CD4-positive, alpha-beta T cell treated with Interferon gamma for 1 hour (primary cell): ENCODE measurements at regions not wholly inside any gene's neighbourhood (a gene's known extent, or its start where the extent isn't known, plus 50 kb on each side); places are given as distances from the start of the nearest gene placed in this dataset.
"Not testable (repeated sequence)": the region's sequence is repeated elsewhere in the genome, so short reads cannot be mapped to it uniquely, and the experiment has no call there.

Experiments used
- DNase-seq: peaks from one replicate; pipeline ENCODE4 v3.0.0-alpha.2; 2020

DNA sequence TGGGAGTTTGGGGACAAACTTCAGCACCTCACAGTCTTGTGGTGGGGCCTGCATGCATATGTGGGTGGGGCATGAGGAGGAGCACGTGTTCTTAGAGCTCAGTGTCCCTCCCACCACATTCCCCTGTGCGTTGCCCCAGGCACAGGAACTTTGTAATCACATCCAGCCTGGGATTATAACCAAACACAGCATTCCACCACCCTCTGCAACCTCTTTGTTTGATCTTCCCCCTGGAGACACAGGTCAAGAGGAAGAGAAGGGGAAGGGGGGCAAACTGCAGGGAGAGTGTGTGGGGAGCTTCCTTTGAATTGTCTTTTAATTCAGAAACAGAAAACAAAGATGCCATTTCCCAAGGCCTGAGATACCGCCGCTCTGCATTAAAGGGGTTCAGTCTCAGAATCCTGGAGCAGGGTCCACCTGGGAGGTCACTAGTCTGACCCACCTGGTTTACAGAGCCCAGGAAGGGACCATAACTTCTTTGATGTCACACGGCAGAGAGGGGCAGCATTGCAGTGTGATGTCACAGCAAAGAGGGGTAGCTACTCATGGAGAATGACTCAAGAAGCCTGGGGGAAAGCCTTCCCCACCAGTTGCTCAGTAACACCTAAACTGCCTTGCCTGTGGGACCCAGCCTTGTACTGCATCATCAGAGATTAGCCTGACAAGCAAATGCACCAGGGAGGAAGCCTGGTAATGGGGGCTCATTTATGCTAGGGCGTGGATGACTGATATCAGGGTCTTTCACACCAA, 106.3 kb upstream of the RNU6-1 start:
- no peak for DNase-seq

DNA sequence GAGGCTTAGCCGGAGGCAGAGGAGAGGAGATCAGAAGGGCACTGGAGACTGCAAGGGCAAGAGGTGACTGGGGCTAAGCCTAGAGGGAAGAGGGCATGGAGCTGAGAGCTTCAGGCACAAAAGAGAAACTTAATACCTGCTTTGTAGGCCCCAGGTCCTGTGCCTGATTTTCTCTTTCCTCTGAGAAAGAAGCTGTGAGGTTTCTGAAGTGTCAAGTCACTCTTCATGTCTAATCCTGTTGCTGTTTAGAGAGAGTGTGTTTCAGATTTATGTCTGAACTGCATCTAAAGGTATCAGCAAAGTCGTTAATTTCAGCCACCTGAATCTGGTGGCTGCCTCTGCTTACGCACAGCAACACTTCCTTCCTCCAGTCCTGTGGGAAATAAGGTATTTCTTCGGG, 106.9 kb upstream of the RNU6-1 start:
- no peak for DNase-seq

GRCh38 chr15:67947254-67948039, 106.7 kb upstream of the PIAS1 start:
- no peak for DNase-seq

DNA sequence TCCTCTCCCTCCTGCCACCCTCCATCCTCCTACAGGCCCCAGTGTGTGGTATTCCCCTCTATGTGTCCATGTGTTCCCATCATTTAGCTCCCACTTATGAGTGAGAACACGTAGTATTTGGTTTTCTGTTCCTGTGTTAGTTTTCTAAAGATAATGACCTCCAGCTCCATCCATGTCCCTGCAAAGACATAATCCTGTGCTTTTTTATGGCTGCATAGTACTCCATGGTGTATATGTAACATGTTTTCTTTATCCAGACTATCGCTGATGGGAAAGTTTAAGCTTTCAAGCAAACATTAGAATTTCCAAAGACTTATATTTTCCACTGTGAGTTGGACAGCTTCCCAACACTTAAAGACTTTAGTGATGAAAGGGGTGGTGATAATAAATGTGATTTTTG, 105.9 kb upstream of the PIAS1 start:
- DNase-seq = no peak

DNA sequence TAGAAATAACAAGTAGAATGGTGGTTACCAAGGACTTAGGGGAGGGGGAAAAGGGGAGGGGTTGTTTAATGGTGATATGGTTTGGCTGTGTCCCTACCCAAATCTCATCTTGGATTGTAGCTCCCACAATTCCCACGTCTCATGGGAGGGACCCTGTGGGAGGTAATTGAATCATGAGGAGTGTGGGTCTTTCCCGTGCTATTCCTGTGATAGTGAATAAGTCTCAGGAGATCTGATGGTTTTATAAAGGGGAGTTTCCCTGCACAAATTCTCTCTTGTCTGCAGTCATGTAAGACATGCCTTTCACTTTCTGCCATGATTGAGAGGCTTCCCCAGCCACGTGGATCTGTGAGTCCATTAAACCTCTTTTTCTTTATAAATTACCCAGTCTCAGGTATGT, 102.9 kb upstream of the PIAS1 start:
- DNase-seq = not testable (repeated sequence)

GRCh38 chr15:67953299-67953698, 100.8 kb upstream of the PIAS1 start:
- no peak for DNase-seq

DNA sequence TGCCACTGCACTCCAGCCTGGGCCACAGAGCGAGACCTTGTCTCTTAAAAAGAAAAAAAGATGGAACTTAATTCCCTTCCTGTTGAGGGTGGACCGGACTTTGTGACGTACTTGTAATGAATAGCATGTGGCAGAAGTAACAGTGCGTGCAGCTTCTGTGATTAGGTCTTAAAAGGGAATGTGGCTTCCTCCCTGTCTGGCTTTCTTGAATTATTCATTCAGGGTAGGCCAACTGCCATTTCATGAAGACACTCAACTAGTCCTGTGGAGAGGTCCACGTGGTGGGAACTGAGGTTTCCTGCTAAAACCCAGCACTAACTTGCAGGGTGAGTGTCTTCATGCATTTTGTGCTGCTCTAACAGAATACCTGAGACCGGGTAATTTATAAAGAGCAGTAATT, 98.9 kb upstream of the PIAS1 start:
- DNase-seq = no peak

DNA sequence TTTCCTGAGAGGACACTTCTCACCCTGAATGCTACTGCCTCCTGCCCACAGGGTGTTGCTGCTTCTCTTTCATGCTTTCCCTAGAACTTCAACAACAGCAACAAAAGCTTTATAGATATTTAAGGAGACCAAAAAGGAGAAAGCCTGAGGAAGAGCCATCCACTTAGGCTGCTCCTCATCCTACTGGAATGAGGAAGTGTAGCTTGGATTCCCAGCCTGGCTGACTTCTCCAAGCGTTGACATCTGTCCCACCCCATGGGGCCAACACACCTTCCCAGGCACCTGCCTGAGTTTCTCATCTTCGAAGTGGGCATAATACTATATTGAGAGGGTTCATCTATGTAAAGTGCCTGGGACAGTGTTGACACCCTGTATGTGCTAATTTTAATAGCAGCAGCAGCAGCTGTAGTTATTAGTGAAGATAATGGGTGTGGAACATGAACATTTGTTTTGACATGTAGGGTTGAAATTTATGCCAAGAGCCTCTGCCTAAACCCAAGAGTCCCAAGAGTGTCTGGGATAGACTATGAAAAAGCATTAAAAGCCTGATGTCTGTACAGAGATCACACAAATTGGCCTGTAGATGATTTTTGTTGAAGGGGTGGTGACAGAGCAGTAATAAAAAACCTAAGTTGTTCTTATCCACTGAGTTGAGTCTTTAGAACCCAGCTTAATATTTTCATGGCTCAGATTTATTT, 96.5 kb upstream of the PIAS1 start:
- no peak for DNase-seq

DNA sequence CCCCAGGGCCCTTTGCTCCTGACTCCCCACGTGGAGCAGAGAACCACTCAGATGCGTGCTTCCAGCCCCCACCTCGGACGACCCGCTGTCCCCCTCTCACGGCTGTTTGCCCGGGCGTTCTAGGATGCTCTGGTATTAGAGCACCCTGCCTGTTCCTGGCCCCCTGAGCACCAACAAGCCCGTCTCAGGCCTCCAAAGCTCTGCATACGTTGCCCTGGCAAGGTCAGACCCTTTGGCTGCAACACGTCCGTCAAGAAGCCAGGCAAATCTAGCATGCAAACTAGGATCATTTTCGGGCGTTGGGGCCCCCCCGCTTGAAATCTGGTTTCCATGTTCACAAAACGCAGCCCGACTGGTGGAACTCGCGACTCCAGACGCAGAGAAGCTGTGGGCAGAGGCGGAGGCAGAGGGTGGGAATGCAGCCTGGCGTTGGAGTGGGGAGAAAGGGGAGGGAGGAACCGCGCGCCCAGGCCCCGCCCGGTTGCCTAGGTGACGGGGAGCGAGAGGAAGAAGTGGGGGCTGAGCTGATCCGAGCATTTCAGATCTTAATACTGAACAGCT, 86.2 kb upstream of the PIAS1 start:
- DNase-seq = peak; percentile 13

- no peak for DNase-seq
Measured at GRCh38 chr15:67968564-67968963, 85.6 kb upstream of the PIAS1 start.

GRCh38 chr15:67968966-67969365, 85.1 kb upstream of the PIAS1 start:
- no peak for DNase-seq

- no peak for DNase-seq
Measured at GRCh38 chr15:67969892-67970291, 84.2 kb upstream of the PIAS1 start.

- no peak for DNase-seq
Measured at GRCh38 chr15:67972377-67972776, 81.7 kb upstream of the PIAS1 start.

DNA sequence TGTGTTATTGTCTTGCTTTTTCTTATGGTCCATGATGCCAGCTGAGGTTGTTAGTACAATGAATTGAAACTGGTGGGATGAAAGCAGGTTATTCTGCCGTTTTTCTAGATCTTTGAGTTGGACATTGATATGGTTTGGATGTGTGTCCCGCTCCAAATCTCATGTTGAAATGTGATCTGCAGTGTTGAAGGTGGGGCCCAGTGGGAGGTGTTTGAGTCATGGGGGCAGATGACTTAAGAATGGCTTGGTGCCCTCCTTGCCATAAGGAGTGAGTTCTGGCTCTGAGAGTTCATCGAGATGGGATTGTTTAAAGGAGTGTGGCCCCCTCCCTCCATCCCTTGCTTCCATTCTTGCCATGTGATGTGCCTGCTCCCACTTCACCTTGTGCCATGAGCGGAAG, 80.3 kb upstream of the PIAS1 start:
- no peak for DNase-seq

DNA sequence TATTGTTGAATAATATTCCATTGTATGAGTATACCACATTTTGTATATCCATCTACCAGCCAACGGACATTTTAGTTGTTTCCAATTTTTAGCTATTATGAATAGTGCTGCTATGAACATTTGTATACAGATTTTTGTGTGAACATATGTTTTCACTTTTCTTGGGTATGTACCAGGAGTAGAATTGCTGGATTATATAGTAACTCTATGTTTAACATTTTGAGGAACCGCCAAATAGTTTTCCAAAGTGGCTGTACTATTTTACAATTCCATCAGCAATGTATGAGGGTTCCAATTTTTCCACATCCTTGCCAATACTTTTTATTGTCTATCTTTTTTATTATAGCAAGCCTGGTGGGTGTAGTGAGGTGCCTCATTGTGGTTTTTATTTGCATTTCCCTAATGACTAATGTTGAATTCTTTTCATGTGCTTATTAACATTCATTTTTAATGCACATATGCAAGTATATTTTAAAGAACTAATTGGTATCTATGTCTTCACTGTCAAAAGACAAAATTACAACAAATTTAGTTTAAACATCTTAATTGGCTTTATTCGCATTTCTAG, 77.5 kb upstream of the PIAS1 start:
- no peak for DNase-seq

DNA sequence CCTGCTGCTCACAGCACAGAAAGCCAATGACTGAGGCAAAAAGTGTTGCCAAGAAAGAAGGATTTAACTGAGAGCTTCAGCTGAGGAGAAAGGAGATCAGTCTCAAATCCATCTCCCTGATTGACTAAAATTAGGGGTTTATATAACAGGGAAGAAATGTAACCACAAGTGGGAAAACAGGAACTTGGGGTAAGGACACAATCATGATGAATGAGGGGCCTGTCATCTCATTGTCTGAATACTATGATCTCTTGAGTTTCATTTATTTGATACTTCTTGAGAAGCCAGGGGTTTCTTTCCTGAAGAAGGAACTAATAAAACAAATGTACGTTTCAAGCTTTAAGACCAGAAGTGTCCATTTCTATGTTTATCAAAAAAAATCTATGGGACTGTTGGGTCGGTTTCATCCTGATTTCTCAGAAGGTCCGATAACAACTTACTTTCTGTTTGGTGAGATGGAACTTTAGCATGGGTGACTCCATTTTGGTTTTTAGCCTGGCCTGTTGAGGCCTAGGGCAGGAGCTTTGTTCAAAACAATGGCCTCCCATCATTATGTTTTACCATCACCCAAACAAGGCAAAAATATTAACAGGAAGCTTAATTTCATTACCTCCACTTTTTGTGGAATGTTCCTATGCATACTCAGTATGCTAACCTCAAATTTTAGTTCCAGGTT, 76.6 kb upstream of the PIAS1 start:
- DNase-seq = no peak

DNA sequence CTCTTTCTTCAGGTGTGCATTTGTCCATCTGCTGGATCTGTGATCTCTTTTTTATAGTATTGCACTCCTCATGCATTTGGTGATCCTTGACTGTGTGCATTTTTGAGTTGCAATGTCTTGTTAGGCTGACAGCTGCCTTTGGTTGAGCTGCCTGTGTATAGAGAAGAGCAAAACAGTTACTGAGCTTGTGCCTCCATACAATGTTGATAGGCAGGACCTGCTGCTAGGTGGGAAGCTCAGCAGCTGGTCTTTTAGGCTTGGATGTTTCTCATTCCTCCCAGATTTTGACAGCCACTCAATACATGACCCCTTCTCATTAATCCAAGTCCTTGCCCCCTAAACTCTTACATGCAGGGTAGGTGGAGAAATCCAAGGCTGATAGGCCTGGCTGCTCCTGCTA, 74.8 kb upstream of the PIAS1 start:
- DNase-seq = no peak

GRCh38 chr15:67980171-67980570, 73.9 kb upstream of the PIAS1 start:
- DNase-seq = no peak

DNA sequence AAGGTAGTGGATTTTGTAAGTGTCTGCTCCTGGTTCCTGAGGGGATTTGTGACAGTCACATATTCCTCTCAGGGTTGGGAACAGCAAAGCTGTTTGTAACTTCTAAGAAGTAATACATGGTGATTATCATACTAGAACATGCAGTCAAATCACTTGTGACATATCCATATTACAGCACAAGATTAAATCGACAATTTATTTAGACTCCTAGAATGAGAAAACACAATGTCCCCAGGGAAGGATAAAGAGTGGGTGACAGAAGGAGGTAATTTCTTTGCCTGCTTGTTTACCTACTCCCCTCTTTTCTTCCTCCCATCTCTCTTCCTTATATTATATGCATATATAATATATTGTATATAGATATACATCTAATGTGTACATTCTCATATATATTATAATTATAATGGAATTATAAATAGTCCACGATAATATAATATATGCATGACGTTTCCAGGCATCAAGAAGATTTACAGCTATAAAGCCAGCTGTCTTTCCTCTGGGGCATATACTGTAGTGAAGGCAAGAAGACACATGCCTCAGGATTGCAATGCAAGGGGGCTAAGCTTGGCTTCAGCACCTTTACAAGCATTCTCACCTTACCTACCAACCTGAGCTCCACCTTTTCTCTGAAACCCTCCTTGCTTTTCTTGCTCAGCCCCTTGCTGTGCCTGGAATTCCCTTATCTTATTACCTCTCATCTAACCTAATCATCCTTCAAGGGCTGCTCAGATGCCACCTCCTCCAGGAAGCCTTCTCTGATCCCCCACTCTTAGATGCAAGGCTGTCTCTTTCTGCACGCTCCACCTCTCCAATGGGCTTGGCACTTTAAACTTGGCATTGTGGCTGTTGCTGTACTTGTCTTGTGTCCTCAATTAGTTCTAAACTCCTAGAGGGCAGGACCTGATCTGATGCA, 73.1 kb upstream of the PIAS1 start:
- DNase-seq = no peak

GRCh38 chr15:67981848-67982247, 72.3 kb upstream of the PIAS1 start:
- DNase-seq = no peak

DNA sequence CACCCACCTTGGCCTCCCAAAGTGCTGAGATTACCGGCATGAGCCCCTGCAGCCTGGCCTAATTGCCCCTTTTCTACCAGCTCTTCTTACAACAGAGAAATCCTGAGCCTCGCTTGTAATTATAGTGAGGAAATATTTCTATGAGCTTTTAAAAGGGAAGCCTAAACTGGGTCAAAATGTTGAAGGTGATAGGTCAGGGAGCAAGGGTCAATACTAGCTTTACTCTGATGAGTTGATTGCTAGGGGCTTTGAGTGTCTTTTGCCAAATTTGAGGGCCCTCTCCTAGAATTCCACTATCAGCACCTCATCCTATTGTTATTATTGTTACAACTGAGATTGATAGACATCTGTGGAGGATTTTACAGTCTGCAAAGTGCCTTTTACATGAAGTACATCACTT, 62.4 kb upstream of the PIAS1 start:
- no peak for DNase-seq

GRCh38 chr15:67992411-67992810, 61.7 kb upstream of the PIAS1 start:
- DNase-seq = no peak
